ENCODE measurements at regions not wholly inside any gene's neighbourhood (a gene's known extent, or its start where the extent isn't known, plus 50 kb on each side); places are given as distances from the start of the nearest gene placed in this dataset.
"Not testable (repeated sequence)": the region's sequence is repeated elsewhere in the genome, so short reads cannot be mapped to it uniquely, and the experiment has no call there.

DNA sequence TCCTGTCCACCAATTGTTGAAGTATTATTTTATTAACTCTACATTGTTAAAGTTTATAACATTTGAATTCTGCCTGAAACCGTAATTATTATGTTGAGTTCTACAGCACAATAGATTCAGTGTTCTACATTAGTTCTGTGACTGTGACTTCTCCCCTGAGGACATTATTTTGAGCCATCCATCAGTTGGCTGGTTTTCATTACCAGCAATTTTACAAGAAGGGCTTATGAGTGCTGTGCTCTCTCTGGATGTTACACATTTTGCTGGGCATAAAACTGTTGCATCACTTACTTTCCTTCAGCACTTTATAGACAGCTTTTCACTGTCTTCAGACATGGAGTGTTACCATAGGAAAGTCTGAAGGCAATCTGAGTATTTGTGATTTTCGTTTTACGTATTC, 118.2 kb upstream of the KITLG start:
- no peak for DNase-seq (ENCODE audit: low spot score)

DNA sequence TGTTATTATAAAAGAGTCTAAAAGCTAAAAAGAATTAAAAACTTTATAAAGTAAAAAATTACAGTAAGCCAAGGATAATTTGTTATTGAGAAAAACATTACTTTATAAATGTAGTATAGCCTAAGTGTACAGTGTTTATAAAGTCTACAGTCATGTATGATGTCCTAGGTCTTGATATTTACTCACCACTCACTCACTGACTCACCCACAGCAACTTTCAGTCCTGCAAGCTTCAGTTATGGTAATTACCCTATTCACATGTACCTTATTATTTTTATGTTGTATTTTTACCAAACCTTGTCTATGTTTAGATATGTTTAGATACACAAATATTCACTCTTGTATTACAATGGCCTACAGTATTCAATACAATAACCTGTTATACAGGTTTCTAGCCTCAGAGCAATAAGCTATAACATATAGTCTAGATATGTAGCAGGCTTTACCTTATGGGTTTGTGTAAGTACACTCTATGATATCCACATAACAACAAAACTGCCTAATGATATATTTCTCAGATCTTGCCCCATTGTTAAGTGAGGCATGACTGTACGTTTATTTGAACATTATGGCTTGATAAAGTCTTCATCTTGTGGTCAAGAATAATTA, 113.7 kb upstream of the KITLG start:
- DNase-seq (ENCODE audit: low spot score) = no peak

DNA sequence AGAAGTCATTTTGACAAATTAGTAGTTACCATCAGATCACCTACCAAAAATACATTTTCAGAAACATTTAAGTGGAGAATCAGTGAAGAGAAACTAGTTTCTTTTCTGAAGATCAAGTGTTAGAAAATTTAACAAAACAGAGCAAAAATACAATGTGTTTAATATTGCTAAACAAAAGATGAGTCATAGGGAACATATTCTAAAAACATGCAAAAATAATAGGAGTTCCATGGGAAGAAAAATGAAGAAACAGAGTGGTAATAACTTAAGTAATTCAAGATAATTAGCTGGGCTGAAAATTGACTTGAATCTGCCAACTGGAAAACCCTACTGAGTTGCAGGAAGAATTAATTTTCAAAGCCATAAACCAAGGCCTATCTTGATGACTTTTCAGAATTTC, 111.5 kb upstream of the KITLG start:
- DNase-seq (ENCODE audit: low spot score) = no peak

DNA sequence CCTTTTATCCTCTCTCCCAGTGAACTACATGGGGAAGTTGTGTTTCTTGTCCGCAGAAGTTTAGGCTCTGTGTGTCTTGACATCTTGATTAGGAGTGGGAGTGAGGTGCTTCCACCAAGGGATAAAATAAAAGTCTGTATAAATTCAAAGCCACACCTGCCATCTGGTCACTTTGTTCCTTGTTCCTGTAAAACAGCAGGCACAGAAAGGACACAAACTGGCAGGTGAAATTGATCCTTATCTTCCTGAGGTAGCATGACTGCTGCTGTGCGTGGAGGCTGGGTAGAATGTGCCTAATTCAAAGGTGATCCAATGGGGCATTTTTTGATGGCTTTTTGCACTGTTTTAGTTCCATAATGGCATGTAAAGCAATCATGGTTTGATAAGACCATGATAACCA, 104.3 kb upstream of the KITLG start:
- no peak for DNase-seq (ENCODE audit: low spot score)

DNA sequence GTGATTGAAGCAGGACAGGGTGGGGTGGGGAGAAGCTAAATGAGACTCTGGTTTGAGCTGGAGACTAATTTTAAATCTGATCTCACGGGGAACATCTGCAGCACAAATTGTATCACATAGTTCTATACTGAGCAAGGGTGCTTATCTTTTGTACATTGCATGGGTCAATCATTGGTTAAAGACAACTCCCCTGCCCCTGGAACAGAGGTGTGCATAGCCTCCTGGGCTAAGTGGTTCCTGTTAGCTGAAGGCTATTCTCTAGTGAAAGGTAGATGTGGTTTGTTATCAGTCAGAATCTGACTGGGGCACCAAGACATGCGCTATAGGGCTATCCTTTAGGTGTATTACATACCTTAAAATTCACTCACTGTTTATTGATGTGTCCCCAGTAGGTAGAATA, 103.9 kb upstream of the KITLG start:
- no peak for DNase-seq (ENCODE audit: low spot score)

DNA sequence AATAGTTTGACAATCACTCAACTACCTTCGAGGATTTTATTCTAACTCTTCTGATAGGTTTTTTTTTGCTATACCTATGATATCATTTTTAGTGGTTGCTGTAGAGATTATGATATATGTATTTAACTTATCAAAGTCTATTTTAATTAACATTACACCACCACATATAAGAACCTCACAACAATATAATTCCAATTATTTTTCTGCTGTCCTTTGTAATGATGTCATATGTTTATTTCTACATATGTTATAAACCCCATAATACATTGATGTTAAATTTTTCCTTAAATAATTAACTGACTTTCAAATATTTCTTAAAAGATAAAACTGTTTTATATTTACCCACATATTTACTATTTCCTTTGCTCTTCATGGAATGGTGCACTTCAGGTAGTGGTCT, 103.4 kb upstream of the KITLG start:
- no peak for DNase-seq (ENCODE audit: low spot score)

DNA sequence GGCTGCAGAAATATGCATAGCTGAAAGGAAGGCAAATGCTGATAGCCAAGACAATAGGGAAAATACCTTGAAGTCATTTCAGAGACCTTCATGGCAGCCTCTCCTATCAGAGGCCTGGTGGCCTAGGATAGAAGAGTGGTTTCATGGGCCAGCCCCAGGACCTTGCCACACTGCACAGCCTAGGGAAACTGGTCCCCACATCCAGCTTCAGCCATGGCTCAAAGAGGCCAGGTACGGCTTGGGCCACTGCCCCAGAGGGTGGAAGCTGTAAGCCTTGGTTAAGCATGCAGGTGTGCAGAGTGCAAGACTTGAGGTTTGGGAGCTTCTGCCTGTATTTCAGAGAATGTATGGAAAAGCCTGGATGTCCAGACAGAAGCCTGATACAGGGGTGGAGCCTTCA, 101.0 kb upstream of the KITLG start:
- DNase-seq (ENCODE audit: low spot score) = no peak

DNA sequence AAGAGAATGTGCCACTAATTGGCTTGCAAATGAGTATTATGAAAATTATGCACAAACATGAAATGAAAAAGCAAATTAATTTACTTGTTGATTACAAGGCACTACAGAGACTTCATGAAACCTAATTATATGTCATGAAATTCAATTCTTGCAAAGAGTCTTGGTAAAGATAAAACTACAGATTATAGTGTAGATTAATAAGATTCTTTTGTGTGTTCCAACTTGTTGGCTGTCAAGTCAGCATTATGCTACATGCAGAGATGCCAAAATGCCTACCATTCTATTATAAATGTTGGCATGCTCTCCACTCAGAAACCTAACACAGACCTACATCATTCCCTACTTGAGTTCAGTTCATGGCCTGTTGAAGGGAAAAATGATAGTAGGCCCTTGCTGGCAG, 97.2 kb upstream of the KITLG start:
- DNase-seq (ENCODE audit: low spot score) = no peak

DNA sequence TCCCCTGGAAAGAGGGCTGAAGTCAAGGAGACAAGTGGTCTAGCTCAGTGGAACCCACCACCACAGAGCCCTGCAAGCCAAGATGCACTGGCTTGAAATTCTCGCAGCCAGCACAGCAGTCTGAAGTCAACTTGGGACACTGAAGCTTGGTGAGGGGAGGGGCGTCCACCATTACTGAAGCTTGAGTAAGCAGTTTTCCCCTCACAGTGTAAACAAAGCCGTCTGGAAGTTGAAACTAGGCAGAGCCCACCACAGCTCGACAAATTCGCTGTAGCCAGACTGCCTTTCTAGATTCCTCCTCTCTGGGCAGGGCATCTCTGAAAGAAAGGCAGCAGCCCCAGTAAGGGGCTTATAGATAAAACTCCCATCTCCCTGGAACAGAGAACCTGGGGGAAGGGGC, 87.3 kb upstream of the KITLG start:
- not testable (repeated sequence) for DNase-seq (ENCODE audit: low spot score)

DNA sequence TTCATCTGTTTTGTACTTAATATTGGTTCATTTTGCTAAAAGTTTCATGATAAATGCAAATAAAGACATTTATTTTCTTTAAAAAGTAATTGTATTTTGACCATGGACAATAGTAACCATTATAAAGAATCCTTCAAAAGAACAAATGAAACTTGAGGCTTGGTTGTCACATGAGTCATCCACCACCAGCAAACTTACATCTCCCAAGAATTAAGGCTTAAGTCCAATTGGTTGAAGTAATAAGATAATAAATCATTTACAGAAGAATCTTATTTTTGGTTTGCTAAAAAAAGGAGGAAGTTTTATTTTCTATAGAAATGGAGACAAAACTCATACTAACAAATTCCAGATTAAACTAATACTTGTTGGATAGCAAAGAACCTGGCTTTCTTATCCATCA, 84.8 kb upstream of the KITLG start:
- DNase-seq (ENCODE audit: low spot score) = no peak

DNA sequence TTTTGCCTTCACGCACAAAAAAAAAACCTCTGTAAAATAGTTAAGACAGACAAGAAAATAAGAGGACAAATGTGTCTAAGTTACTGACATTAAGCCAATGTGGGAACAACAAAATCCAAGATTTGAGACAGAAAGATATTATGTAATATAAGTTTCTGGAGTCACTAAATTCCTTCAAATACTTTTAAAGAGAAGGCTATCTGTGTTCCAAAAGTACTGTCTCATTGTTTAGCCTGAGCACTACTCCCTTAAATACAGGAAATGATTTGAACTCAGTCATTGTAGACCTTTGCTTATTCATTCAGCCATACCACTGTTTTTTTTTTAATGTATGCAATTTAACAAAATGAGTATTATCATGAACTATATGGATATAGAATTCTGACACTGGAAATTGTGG, 82.7 kb upstream of the KITLG start:
- DNase-seq (ENCODE audit: low spot score) = no peak

DNA sequence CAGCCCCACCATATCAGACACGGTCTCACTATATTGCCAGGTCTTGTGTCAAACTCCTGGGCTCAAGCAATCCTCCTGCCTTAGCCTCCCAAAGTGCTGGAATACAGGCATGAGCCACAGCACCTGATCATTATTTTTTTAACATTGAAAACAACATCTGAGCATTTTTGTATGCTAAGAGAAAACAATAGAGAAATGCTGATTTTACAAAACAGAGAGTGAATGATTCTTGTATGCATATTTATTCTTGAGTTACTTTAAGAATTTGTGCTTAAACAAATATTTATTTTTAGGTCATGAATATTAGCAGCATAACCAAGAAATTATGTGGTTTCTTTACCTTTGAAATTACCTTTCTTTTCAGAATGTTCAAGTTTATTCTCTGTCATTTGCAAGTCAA, 81.8 kb upstream of the KITLG start:
- DNase-seq (ENCODE audit: low spot score) = no peak

DNA sequence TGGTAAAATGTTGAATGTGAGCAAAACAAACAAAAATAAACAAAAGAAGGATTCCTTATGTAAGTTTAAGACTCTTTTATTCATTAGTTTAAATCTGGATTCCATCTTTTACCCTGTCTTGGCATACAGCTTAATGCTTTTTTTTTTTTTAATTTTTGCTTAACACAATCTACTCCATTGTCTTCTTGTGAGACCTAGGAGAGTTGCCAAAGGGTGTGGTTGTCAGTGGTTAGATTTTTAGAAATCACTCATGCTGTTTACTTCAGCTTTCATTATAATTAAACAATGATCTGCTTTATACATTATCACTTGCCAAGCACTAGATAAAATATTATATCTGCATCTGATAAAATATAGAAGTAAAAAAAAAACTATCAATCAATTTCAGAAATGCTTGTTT, 77.7 kb upstream of the KITLG start:
- DNase-seq (ENCODE audit: low spot score) = no peak

DNA sequence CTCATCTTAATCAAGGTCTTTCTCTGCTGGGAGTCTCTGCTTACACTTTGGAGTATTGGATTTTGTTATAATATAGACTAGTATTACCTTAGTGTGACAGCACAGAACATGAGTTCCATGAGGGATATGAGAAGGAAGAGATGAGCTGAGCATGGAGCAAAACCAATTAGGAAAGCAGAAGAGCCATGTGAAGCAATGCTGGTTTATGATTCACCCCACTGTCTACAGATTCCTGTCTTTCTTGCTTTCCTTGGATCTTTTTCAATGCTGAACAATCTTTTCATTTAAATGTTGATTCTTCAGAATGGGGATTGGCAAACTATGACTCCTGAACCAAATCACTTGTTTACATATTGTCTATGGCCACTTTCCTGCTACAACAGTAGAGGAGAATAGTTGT, 70.4 kb upstream of the KITLG start:
- DNase-seq (ENCODE audit: low spot score) = no peak

DNA sequence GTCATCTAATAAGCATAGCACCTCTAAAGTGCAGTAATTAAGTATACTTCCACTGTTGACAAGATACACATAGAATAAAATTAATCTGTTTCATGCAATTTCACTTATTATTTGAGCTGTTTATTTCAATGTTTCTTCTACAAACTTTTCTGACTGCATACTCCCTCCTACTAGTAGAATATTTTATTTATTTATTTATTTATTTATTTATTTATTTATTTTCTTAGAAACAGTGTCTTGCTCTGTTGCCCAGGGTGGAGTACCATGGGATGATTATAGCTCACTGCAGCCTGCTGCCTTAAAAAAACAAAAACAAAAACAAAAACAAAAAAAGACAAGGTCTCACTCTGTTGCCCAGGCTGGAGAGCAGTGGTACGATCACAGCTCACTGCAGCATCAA, 68.4 kb upstream of the KITLG start:
- DNase-seq (ENCODE audit: low spot score) = no peak

DNA sequence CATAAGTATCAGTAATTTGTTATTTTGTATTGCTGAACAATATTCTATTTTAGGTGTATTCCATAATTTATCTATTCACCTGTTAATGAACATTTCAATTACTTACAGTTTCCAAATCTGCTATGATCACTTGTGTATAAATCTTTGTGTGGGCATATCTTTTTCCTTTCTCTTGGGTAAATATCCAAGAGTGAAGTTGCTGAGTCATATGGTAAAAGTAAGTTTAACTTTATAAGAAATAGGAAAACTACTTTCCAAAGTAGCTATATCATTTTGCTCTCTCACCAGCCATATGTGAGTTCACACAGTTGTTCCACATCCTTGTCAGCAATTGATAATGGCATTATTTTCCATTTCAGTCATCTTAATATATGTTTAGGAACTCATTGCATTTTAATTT, 66.6 kb upstream of the KITLG start:
- no peak for DNase-seq (ENCODE audit: low spot score)

DNA sequence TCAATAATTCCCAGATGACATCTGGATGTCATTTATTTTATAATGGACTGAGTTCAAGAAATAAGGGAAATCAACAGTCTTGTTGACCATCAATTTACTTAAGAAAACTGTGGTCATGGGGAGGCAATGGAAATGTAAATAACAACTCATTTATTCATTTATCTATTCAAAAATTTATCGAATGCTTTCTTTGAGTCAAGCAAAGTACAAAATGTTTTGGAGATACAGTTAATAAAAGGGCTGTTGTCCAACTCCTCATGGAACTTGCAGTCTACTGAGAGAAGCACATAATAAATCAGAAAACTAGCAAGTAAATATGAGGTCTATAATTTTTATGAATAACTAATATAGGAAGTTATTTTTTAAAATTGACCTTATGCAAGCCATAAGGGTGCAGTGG, 65.5 kb upstream of the KITLG start:
- DNase-seq (ENCODE audit: low spot score) = no peak

DNA sequence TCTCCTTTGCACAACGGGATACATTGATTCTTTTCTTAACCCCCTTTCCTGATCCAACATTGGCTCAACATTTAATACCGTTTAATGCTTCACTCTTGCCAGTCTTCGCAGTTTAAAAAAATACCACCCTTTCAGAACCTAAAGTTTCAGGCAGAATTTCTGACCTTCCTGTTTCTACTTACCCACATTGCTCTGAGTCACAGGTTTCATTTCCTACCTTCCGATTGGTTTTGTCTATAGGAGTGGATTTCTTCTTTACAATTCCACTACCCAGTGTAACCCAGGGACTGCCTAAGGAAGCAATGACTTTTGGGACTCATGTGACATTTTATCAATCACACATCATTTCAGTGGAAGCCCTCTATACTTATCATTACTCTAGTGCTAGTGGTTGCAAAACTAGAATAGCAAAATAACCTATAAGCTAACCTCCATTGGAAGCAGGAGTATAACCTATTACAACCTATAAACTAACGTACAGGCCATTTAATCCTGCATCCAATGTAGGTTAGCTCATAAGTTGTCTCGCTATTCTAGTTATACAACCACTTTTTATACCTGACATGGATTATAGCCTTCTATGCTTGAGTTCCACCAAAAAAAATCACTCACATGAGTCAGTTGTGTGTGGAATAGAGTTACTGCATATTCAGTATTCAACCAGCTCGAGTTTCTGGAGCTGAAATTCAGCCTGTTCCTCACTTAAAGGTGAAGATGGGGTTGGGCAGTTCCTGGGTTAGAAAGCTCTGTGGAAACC, 64.9 kb upstream of the KITLG start:
- DNase-seq (ENCODE audit: low spot score) = no peak

DNA sequence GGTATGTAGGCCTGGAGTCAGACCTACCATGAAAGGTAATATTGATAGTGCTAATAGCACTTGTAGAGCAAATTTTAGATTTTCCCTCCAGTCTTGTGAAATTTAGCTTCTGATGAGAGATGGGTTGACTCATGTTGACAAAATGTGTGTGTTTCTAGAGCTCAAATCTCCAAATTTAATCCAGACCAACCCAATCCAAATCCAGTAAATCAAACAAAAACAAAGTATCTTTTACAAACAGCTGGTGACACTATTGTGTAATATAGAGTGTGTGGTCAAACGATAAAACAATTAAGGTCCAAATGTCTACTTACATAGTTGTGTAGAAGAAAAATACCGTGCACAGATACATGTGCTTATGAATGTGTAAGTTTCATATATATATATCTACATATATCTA, 63.4 kb upstream of the KITLG start:
- DNase-seq (ENCODE audit: low spot score) = no peak

DNA sequence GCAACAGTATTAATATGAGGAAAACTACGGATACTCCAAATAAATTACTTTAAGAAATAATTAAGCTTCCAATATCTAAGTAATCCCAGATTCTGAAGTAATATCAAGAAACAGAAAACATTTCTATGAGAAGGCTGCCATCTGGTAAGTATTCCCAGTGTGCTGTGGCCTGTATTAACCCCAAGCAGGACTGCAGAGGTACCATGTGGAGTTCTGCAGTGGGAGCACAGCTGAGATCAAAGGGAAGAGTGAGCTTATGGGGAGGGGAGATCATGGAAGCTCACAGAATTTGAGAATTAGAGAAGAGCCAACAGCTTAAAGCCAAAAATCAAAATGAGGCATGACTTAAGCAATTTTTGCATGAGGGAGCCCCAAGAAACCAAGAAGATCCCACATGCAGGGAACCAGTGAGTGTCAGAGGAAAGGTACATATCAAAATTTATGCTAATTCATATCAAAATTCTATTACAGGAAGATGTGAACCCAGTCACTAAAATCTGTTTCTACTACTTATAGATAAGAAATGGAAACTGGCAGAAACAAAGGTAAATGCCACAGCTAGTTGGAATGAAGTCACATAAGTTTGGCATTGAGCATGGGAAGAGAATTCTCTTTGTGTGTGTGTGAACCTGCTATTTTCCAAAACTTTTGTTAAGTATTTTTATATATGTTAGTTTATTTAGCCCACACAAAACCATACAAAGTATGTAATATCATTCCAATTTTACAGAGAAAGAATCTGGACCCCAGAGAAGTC, 62.6 kb upstream of the KITLG start:
- DNase-seq (ENCODE audit: low spot score) = no peak

DNA sequence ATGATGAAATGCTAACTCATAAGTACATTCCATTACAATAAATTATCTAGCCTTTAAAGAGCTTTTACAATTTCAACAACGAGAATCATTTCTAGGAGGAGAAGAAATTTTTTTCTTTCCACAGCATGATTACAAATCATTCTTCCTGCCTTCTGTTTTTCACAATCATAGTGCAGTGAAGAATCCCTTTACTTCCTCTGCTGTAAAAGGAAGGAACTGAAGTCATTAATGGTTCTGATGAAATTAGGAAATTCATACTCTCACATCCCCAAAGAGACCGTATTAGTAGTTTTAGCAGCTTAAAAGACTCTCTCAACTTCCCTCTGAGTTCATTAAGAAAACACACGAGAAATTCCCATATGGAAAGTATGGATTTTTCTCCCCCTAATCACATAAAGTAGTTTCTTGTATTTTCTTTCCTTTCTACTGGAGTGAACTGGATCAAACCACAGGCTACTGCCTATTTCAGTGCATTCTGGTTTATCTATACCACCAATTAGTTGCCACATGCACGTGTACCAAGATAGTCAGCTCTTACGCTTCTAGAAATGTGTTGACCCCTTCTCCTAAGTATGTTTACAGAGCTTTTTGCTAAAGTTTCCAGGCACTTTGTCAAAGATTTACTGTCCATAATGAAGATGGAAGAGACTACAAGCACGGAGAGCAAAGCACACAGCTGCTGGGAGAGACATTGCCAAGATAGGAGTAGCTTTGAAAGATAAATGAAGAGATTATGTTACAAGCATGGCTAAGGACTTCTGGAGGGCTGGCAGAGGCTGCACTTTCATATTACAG, 58.9 kb upstream of the KITLG start:
- no peak for DNase-seq (ENCODE audit: low spot score)

DNA sequence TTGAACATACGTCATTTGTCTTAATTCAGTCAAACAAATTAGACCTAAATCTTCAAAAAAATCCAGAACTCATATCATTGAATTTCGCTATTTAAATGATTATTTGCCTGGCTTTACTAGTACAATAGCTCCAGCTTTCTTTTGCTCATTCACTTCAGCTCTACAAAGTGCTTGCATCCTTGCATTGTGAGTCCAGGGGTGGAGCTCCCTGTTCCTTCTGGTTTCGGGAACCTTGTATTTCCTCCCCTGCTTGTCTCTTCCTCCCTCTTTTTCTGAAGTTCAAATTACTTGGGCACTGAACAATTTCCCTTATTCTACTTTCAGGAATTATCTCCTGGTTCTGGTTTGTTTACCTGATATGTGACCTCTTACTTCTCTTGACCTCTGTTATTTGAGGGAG, 58.1 kb upstream of the KITLG start:
- DNase-seq (ENCODE audit: low spot score) = no peak

DNA sequence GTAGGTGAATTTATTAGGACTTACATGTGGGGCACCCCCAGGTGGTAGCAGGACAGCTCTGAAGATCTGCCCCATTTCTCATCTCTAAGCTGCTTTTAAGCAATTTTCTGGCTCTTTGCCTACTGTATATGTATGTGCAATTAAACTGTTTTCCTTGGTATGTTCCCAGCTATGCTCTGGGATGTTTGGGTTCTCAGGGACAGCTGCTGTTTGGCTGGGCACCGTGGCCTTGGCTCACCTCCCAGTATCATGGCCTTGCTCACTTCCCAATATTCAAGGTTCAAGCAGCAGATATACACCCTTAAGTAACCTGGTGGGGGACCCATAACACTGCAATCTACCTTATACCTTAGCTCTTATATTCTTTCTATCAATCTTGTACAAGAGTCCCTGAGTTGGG, 53.7 kb upstream of the KITLG start:
- DNase-seq (ENCODE audit: low spot score) = no peak
